IMR-90 (cell line): ENCODE measurements at regions not wholly inside any gene's neighbourhood (a gene's known extent, or its start where the extent isn't known, plus 50 kb on each side); places are given as distances from the start of the nearest gene placed in this dataset.

Experiments
- ATAC-seq: fragments of 200-7000 bp; cut with Tn5 transposase; 2 replicates; pipeline ENCODE4 v1.9.1; 2020; ENCODE audit warnings: low read depth, mild to moderate bottlenecking, moderate library complexity
- BruUV-seq: library from RNA; stranded (reverse); fragments of 400-500 nt; replicated peaks from 2 replicates; lab custom pipeline; 2021; lab: Mats Ljungman, UMichigan
- CTCF ChIA-PET: fragments of 300-600 bp; formaldehyde crosslinking; extraction: SDS; loops from one replicate; lab custom pipeline; 2021; ENCODE audit warnings: antibody characterized with exemption; lab: Yijun Ruan, JAX
- POLR2A ChIA-PET: fragments of 300-600 bp; sonication (Branson Sonifier 250); formaldehyde crosslinking; loops from one replicate; lab custom pipeline; 2022; ENCODE audit warnings: antibody characterized with exemption; ENCODE audit not compliant: unreplicated experiment; lab: Charles Lee
- DNase-seq: peaks from one replicate; pipeline ENCODE4 v3.0.0; 2013
- H2AFZ ChIP-seq: replicated peaks from 2 replicates; pipeline ENCODE3; 2013; ENCODE audit warnings: low read length, mild to moderate bottlenecking; ENCODE audit not compliant: poor library complexity
- H2AK5ac ChIP-seq: 2 replicates; pipeline ENCODE4 v1.6.1; 2013; ENCODE audit warnings: low read depth, low read length, inconsistent platforms
- H2AK9ac ChIP-seq: replicated peaks from 2 replicates; pipeline ENCODE3; 2013; ENCODE audit warnings: mild to moderate bottlenecking, low read depth, low read length, moderate library complexity; ENCODE audit not compliant: poor library complexity
- H2BK120ac ChIP-seq: 2 replicates; pipeline ENCODE4 v1.6.1; 2013; ENCODE audit warnings: low read depth, low read length, inconsistent platforms
- H2BK15ac ChIP-seq: 3 replicates; pipeline ENCODE4 v1.6.1; 2013; ENCODE audit warnings: low read depth, low read length, inconsistent platforms
- H2BK20ac ChIP-seq: 2 replicates; pipeline ENCODE4 v1.6.1; 2013; ENCODE audit warnings: low read depth, mild to moderate bottlenecking, inconsistent platforms, low read length, moderate library complexity
- H2BK5ac ChIP-seq: 2 replicates; pipeline ENCODE4 v1.6.1; 2013; ENCODE audit warnings: mild to moderate bottlenecking, low read depth, low read length, inconsistent platforms; ENCODE audit not compliant: poor library complexity, severe bottlenecking
- H3K14ac ChIP-seq: replicated peaks from 2 replicates; pipeline ENCODE4 v1.6.1; 2013; ENCODE audit warnings: low read depth, low read length, inconsistent platforms
- H3K18ac ChIP-seq: 2 replicates; pipeline ENCODE4 v1.6.1; 2013; ENCODE audit warnings: low read depth, low read length, control low read depth
- H3K23ac ChIP-seq: 2 replicates; pipeline ENCODE4 v1.6.1; 2013; ENCODE audit warnings: low read depth, low read length, inconsistent platforms
- H3K27ac ChIP-seq: 2 replicates; pipeline ENCODE4 v1.5.1; 2013; ENCODE audit warnings: mild to moderate bottlenecking, control low read depth, low read length; ENCODE audit not compliant: insufficient read depth
- H3K27me3 ChIP-seq: 2 replicates; pipeline ENCODE4 v1.6.1; 2013; ENCODE audit warnings: low read length; ENCODE audit not compliant: control insufficient read depth, insufficient read depth
- H3K36me3 ChIP-seq: 2 replicates; pipeline ENCODE4 v1.6.1; 2013; ENCODE audit warnings: low read length, mixed read lengths; ENCODE audit not compliant: control insufficient read depth, insufficient read depth
- H3K4ac ChIP-seq: 2 replicates; pipeline ENCODE4 v1.6.1; 2013; ENCODE audit warnings: low read depth, low read length, inconsistent platforms
- H3K4me1 ChIP-seq: 2 replicates; pipeline ENCODE4 v1.6.1; 2013; ENCODE audit warnings: low read length, mixed read lengths; ENCODE audit not compliant: control insufficient read depth, insufficient read depth
- H3K4me2 ChIP-seq: 2 replicates; pipeline ENCODE4 v1.6.1; 2013; ENCODE audit warnings: low read depth, mild to moderate bottlenecking, control low read depth, low read length, moderate library complexity
- H3K4me3 ChIP-seq: 2 replicates; pipeline ENCODE4 v1.5.1; 2013; ENCODE audit warnings: low read depth, mild to moderate bottlenecking, control low read depth, low read length, moderate library complexity; ENCODE audit not compliant: insufficient read depth
- H3K56ac ChIP-seq: 2 replicates; pipeline ENCODE4 v1.6.1; 2013; ENCODE audit warnings: low read length, inconsistent platforms; ENCODE audit not compliant: insufficient read depth; ENCODE audit errors: extremely low read depth
- H3K79me1 ChIP-seq, 2 experiments: 2 replicates each; pipeline ENCODE4 v1.6.1; 2013; ENCODE audit warnings: low read length in 2 of 2, inconsistent platforms in 1 of 2, low read depth in 1 of 2
- H3K9ac ChIP-seq: 2 replicates; pipeline ENCODE4 v1.6.1; 2013; ENCODE audit warnings: low read depth, low read length, control low read depth
- H3K9me1 ChIP-seq: 2 replicates; pipeline ENCODE4 v1.6.1; 2013; ENCODE audit warnings: low read length, inconsistent platforms; ENCODE audit not compliant: insufficient read depth
- H3K9me3 ChIP-seq: 2 replicates; pipeline ENCODE4 v1.6.1; 2013; ENCODE audit warnings: low read length; ENCODE audit not compliant: control insufficient read depth, insufficient read depth
- H4K20me1 ChIP-seq: 2 replicates; pipeline ENCODE4 v1.6.1; 2013; ENCODE audit warnings: low read length, inconsistent platforms; ENCODE audit not compliant: insufficient read depth
- H4K5ac ChIP-seq: 2 replicates; pipeline ENCODE4 v1.6.1; 2013; ENCODE audit warnings: mild to moderate bottlenecking, low read depth, low read length, control low read depth
- H4K8ac ChIP-seq, 2 experiments: 2 replicates each; pipeline ENCODE4 v1.6.1; 2013; ENCODE audit warnings: low read depth in 2 of 2, low read length in 2 of 2, control low read depth in 1 of 2, inconsistent platforms in 1 of 2
- H4K91ac ChIP-seq: 2 replicates; pipeline ENCODE4 v1.6.1; 2013; ENCODE audit warnings: low read depth, low read length, inconsistent platforms; ENCODE audit not compliant: insufficient read depth
- BHLHE40 ChIP-seq: fragments of 150-350 bp; IDR thresholded peaks from 2 replicates; pipeline ENCODE4 v1.6.1; 2016; ENCODE audit warnings: mild to moderate bottlenecking, low read depth, low read length
- CEBPB ChIP-seq: IDR thresholded peaks from 2 replicates; pipeline ENCODE4 v1.6.1; 2012; ENCODE audit warnings: low read depth, low read length, improper control_type of control experiment
- CHD1 ChIP-seq: IDR thresholded peaks from 2 replicates; pipeline ENCODE4 v1.6.1; 2012; ENCODE audit warnings: low read depth, low read length, improper control_type of control experiment
- FOS ChIP-seq: fragments of 150-350 bp; IDR thresholded peaks from 2 replicates; pipeline ENCODE4 v1.6.1; 2016; ENCODE audit warnings: low read depth, low read length
- MAFK ChIP-seq: IDR thresholded peaks from 2 replicates; pipeline ENCODE4 v1.6.1; 2012; ENCODE audit warnings: low read depth, low read length, improper control_type of control experiment
- MAZ ChIP-seq: IDR thresholded peaks from 2 replicates; pipeline ENCODE4 v1.6.1; 2012; ENCODE audit warnings: low read depth, mild to moderate bottlenecking, low read length, improper control_type of control experiment, moderate library complexity, borderline replicate concordance
- MXI1 ChIP-seq: IDR thresholded peaks from 2 replicates; pipeline ENCODE4 v1.6.1; 2012; ENCODE audit warnings: low read depth, mild to moderate bottlenecking, low read length, moderate library complexity, borderline replicate concordance
- POLR2A ChIP-seq: IDR thresholded peaks from 2 replicates; pipeline ENCODE4 v1.6.1; 2012; ENCODE audit warnings: mild to moderate bottlenecking, low read depth, low read length
- RAD21 ChIP-seq: IDR thresholded peaks from 2 replicates; pipeline ENCODE4 v1.6.1; 2012; ENCODE audit warnings: low read length, improper control_type of control experiment
- RFX5 ChIP-seq: IDR thresholded peaks from 2 replicates; pipeline ENCODE4 v1.8.0; 2012; ENCODE audit warnings: low read depth, mild to moderate bottlenecking, low read length, moderate library complexity
- SMC3 ChIP-seq: fragments of 150-350 bp; IDR thresholded peaks from 2 replicates; pipeline ENCODE4 v1.6.1; 2016; ENCODE audit warnings: low read depth, mild to moderate bottlenecking, antibody characterized with exemption, low read length, moderate library complexity
- WGBS, 2 experiments: methylation state at CpG; one replicate each; pipeline versions ENCODE4 v1.1.5 to v1.1.7; 2013; ENCODE audit warnings: missing lambda C conversion rate in 2 of 2; ENCODE audit not compliant: insufficient read length in 1 of 2; ENCODE audit errors: extremely low coverage in 2 of 2; 5-methylcytosine and 5-hydroxymethylcytosine counted together
- dilution Hi-C: fragments of 300-500 bp; cut with HindIII; formaldehyde crosslinking; loops from one replicate; pipeline ENCODE4 v1.14.3; 2018; ENCODE audit warnings: low sequenced_read_pairs; ENCODE audit not compliant: unreplicated experiment
- in situ Hi-C: fragments of 300-500 bp; cut with MboI; formaldehyde crosslinking; loops from 3 replicates; pipeline ENCODE4 v1.14.3; 2019; ENCODE audit warnings: low sequenced_read_pairs, inconsistent platforms, mixed read lengths
- intact Hi-C: fragments of 100-400 bp; cut with micrococcal nuclease; formaldehyde crosslinking; loops from 2 replicates; pipeline ENCODE4 v1.10.0; 2022
- TF ChIP-seq, protein P1 (sequence below): fragments of 150-350 bp; IDR thresholded peaks from 2 replicates; pipeline ENCODE4 v1.6.1; 2017; ENCODE audit warnings: mild to moderate bottlenecking, antibody characterized with exemption, low read length, low read depth
- TF ChIP-seq, protein P2 (sequence below): conservative IDR thresholded peaks from 2 replicates; pipeline ENCODE4 v1.5.1; 2012; ENCODE audit warnings: mild to moderate bottlenecking, low read depth, low read length, improper control_type of control experiment

DNA sequence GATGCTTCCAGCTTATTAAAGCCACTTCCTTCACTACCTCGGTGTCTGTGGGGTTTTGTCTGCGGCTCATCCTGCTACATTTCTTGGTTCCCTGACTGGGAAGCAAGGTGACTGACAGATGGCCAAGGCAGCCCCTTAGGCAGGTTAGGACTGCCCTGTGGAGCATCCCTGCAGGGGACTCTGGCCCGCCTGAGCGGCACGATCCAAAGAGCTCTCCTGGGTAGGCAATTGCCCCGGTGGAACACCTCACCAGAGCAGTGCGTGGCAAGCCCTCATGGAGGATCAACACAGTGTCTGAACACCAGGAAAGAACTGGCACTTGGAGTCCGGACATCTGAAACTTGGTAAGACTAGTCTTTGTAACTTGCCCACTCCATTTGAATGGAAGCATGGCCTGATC, 1143.4 kb downstream of the ARAP2 start:
- 89% methylated on average over 6 of the region's 8 CpGs; no CpG with 5 or more reads in 1 of the 2 experiments for WGBS, 2 experiments
- H2AK9ac ChIP-seq = no peak overlapping the region
- no peak overlapping the region for H2BK5ac ChIP-seq
- no peak overlapping the region for H2BK15ac ChIP-seq
- no peaks in the 10 kb centered on the region for H3K9me1 ChIP-seq
- no peak overlapping the region for H3K27ac ChIP-seq
- H3K9me3 ChIP-seq = peaks cover 9% of the 10 kb centered on the region; the same call in 1 of the 2 replicates
- no peak overlapping the region for H3K4me3 ChIP-seq
- H4K5ac ChIP-seq = no peak overlapping the region
- H3K14ac ChIP-seq = no peak overlapping the region
- H3K79me1 ChIP-seq = no peaks in the 10 kb centered on the region
- H3K23ac ChIP-seq = no peak overlapping the region
- intact Hi-C loops = no loop called here
- BruUV-seq = no TSS peak
- no peak overlapping the region for H2BK20ac ChIP-seq
- H2BK120ac ChIP-seq = no peak overlapping the region
- H3K9ac ChIP-seq = no peak overlapping the region
- H4K8ac ChIP-seq = no peak overlapping the region
- H2AFZ ChIP-seq = no peak overlapping the region
- dilution Hi-C loops = no loop called here
- H2AK5ac ChIP-seq = no peak overlapping the region
- DNase-seq (no peak), ATAC-seq (no peak)
- no peak overlapping the region for H3K4ac ChIP-seq
- H4K20me1 ChIP-seq = no peaks in the 10 kb centered on the region
- POLR2A ChIA-PET = no interaction called here
- no peaks in the 10 kb centered on the region for H3K27me3 ChIP-seq
- no peak overlapping the region for H3K18ac ChIP-seq
- TF ChIP-seq RAD21 (no peak), MXI1 (no peak), CEBPB (no peak), MAFK (no peak), RFX5 (no peak), MAZ (no peak), CHD1 (no peak), BHLHE40 (no peak), POLR2A (no peak), FOS (no peak), SMC3 (no peak)
- TF ChIP-seq, protein P1, sequence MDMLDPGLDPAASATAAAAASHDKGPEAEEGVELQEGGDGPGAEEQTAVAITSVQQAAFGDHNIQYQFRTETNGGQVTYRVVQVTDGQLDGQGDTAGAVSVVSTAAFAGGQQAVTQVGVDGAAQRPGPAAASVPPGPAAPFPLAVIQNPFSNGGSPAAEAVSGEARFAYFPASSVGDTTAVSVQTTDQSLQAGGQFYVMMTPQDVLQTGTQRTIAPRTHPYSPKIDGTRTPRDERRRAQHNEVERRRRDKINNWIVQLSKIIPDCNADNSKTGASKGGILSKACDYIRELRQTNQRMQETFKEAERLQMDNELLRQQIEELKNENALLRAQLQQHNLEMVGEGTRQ = no peak
- TF ChIP-seq, protein P2, sequence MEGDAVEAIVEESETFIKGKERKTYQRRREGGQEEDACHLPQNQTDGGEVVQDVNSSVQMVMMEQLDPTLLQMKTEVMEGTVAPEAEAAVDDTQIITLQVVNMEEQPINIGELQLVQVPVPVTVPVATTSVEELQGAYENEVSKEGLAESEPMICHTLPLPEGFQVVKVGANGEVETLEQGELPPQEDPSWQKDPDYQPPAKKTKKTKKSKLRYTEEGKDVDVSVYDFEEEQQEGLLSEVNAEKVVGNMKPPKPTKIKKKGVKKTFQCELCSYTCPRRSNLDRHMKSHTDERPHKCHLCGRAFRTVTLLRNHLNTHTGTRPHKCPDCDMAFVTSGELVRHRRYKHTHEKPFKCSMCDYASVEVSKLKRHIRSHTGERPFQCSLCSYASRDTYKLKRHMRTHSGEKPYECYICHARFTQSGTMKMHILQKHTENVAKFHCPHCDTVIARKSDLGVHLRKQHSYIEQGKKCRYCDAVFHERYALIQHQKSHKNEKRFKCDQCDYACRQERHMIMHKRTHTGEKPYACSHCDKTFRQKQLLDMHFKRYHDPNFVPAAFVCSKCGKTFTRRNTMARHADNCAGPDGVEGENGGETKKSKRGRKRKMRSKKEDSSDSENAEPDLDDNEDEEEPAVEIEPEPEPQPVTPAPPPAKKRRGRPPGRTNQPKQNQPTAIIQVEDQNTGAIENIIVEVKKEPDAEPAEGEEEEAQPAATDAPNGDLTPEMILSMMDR = no peak
- H4K91ac ChIP-seq = no peak overlapping the region
- CTCF ChIA-PET = no interaction called here
- no peak overlapping the region for H3K4me2 ChIP-seq
- no peaks in the 10 kb centered on the region for H3K4me1 ChIP-seq
- in situ Hi-C loops = no loop called here
- H3K56ac ChIP-seq = no peak overlapping the region
- no peaks in the 10 kb centered on the region for H3K36me3 ChIP-seq
